GM19351 (cell line): ENCODE measurements at regions not wholly inside any gene's neighbourhood (a gene's known extent, or its start where the extent isn't known, plus 50 kb on each side); places are given as distances from the start of the nearest gene placed in this dataset.
"Not testable (repeated sequence)": the region's sequence is repeated elsewhere in the genome, so short reads cannot be mapped to it uniquely, and the experiment has no call there.

Source experiments
- ATAC-seq: cut with Tn5 transposase; IDR thresholded peaks from one replicate; pipeline ENCODE4 v1.9.1; 2021; ENCODE audit warnings: mild to moderate bottlenecking, moderate library complexity; ENCODE audit not compliant: unreplicated experiment

DNA sequence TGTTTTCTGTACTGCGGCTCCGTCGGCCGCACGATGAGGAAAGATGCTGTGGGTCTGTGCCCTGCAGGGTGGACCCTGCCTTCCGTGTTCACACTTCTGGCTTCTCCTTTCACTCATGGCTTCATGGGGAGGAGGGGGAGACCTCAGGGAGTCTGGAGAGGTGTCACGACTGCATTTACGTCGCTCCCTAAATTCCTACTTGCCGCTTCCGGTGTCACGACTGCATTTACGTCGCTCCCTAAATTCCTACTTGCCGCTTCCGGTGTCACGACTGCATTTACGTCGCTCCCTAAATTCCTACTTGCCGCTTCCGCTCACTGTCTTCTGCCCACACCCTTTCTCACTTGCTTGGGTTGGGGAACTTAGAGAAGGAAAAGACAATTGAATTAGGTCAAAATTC, 68.4 kb upstream of the ALKAL2 start:
- not testable (repeated sequence) for ATAC-seq

DNA sequence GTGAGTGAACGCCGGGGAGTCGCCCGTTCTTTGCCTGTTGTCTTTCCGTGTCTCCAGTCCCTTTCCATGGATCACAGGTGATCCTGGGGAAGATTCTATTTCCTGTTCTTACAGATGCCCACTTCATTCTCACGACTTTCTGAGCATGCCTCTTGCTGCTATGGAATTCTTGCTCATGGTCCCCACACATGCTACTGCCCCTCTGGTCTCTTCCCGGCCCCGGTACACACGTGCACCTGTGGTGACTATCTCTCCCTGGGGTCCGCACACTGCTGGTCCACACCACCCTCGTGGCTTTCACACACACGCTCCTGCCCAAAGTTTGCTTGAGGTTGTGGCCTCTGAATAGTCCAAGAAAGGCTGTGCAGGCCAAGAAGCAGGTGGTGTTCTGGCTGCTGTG, 67.9 kb upstream of the ALKAL2 start:
- no peak for ATAC-seq

GRCh38 chr2:352696-353095, 64.8 kb upstream of the ALKAL2 start:
- no peak for ATAC-seq

DNA sequence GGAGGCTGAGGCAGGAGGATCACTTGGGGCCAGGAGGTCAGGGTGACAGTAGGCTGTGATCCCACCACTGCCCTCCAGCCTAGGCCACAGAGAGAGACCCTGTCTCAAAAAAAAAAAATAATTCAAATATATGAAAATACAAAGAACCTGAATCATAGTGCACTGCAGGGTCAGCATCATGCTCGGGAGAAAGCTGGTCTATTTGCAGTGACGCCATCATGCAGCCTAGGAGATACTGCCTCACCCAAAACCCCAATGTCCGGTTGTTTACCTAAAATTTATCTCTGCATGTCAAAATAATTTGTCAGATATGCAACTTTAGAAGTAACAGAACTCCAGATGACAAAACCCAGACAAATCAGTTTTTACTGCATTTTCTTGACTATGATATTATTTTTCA, 61.5 kb upstream of the ALKAL2 start:
- no peak for ATAC-seq

DNA sequence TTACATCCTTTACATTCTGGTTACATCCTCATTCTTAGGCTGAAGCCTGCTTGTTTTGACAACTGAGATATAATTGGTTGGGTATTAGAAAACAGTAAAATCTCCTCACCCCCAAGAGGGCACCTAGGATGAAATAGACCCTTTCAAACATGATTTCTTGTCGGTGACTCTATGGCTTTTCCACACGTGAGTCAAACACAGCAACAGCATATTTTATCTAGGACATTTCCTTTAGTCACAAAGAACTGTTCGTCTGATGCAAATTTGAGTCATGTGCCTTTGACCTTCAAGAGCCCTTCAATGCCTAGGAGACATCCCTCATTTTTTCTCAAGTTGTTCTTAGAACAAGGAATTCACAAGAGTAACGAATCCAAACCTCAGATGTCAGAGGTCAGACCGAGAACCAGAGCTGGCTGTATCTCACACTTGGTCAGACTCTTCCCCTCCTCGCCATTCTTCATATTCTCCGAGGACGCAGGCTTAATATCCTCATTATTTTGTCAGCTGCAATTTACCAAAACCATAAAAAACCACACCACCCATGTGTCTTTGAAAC, 60.5 kb upstream of the ALKAL2 start:
- ATAC-seq: no peak

- ATAC-seq: no peak
Measured at GRCh38 chr2:344811-345210, 56.9 kb upstream of the ALKAL2 start.

DNA sequence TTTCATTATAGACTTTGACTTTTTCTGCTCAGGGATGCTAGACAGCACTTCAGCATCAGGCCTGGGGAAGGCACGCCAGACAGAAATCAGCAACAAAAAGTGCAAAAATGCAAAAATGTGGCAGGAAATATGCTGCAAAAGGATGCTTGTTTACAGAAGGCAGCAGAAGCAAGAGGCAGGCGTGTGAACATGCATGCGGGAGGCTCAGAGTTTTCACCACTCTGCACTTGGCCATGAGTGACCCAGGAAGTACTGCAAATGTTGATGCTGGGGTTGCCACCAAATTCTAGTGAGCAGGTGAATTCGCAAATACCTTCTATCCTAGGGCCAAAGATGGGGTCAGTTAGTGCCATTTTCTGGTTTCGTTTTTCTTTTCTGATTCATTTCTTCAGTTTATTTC, 55.5 kb upstream of the ALKAL2 start:
- ATAC-seq: no peak

GRCh38 chr2:341912-342311, 54.0 kb upstream of the ALKAL2 start:
- ATAC-seq: no peak

- ATAC-seq: no peak
Measured at GRCh38 chr2:341017-341542, 53.2 kb upstream of the ALKAL2 start.
